Fibroblast of skin of abdomen (primary cell): ENCODE measurements at regions not wholly inside any gene's neighbourhood (a gene's known extent, or its start where the extent isn't known, plus 50 kb on each side); places are given as distances from the start of the nearest gene placed in this dataset.

Source experiments
- DNase-seq: peaks from one replicate; pipeline ENCODE4 v3.0.0-alpha.2; 2013

DNA sequence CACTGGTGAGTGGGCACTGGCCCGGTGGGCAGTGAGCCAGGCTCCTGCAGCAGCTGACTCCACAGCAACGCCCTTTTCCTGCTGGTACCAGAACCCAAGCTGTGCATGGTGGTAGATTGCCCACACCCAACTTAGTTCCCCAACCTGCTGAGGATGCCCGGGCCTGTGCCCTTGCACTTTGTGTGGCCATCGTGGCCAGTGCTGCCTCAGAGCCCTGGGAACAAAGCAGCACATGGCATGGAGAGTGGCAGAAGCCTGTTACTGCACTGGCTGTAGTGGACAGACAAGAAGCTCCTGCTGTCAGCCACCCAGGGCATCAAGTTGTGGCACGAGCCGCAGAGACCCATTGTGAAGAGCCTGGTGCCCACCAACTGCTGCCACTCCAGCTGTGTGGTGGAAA is 612.9 kb downstream of the DNAH5 start:
- no peak for DNase-seq

DNA sequence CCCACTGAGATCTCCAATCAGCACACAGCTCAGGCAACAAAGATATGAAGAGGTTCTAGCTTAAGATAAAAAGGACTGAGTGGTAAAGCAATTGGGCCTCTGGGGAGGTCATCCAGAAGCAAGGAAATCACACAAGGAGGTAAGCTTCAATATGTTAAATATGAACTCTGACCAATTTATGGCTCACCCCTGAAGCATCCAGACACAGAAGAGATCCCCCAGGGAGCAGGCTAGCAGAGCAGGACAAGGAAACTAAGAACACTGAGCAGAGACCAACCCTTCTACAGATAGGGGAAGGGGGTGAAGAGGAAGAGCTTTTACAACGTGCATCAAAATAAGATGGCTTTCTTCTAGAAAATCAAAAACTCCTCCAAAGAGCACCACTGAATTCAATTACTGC is 616.2 kb downstream of the DNAH5 start:
- peak; percentile 8 for DNase-seq

DNA sequence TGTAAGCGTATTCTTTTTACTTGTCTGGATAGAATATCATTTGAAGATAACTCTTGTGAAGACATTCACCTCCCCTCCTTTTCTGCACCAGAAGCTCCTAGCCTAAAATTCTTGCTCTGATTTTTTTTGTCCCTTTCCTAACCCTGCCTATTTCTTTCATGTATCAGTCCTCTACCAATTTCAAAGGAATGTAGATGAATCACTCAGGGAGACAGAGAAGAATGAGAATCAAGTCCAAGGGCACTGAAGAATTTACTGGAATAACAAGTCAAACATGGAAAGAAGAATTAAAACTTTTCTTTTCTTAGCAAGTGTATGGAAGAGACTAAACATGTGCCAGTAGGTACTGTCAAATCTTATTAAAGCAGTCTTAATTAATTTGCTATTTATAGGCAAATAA is 618.7 kb downstream of the DNAH5 start:
- DNase-seq = peak; percentile 1

DNA sequence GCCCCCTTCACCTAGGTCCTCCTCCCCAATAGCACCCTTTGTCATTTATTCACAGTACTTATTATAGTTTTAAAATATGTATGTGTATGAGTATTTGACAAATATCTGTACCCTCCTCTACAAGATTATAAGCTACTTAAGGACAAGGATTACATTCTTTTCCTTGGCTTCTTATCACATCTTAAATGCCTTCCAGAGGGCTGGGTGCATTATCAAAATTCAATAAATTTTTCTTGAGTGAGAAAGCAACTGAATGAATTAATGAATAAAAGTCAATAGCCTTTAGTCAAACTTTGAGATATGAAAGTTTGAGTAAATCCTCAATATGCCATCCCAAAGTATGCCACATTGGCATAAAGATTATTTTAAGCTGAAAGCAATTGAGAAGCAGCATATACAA is 621.7 kb downstream of the DNAH5 start:
- DNase-seq = no peak

DNA sequence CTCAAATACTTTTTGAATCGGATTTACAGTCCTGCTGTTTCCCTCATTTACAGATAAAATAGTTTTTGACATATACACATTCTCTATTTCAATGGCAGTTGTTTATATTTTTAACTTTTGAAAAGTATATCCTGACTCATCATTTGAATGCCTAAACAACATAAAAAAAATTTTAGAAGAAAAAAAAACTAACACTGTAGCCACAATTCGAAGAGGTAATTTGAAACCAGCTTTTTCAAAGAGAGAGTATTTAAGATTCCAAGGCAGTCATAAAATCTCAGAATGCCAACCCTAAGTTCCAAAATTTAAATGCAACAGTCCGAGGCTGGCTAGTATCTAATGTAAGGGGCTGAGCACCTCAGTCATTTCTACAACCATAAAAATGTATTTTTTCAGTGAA is 626.8 kb downstream of the DNAH5 start:
- DNase-seq = no peak

DNA sequence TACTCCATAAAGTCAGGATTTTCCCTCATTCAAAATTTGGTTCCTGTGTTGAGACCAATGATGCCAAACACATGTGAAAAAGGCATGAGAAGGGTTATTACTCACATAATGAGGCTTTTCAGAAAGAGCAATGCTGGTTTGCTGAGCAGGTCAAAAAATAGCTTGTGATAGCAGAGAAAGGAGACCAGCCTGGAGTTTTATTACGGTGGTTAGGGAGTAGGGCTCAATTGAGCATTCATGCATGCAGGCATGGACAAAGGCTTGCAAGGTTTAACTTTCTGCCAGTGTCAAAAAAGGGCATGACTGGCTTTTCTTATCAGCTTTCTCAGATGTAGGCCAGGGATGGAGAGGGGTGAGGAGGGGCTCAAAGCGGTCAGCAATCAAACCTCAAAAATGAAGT is 628.3 kb downstream of the DNAH5 start:
- no peak for DNase-seq

DNA sequence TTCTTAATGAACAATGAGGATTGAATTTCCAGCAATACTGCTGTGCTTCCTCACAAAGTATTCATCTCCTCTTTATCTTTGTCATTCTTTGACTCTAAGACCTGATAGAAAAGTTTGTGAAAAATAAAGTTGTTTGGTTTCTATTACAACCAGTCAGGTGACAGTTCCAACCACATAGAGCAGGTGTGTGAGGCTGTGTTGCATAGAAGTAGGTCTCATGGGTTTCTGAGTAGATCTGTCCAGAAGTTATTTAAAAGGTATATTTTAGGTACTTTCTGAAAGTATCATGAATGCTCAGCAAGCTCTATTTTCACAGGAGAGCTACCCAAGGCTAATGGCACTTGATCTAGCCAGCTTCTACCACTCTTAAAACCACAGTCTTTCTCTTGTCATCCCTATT is 637.0 kb downstream of the DNAH5 start:
- DNase-seq = no peak

DNA sequence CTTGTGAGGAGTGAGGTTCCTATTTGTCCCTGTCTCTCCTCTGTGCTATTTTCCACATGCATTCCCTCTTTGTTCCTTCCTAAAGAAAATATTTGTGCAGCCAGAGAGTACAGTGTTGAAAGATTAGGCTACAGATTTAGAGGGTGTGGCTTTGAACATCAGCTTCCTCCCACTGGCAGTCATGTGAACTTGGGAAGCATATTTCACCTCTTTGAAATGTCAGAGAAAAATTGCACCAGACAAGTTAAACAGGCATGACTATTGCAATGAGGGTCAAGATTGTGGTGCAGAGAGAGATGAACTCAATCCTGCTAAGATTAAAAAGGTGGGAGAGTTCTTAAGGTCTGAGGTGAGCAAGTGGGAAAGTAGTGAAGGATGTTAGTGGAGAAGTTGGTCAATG is 641.0 kb downstream of the DNAH5 start:
- DNase-seq = no peak

DNA sequence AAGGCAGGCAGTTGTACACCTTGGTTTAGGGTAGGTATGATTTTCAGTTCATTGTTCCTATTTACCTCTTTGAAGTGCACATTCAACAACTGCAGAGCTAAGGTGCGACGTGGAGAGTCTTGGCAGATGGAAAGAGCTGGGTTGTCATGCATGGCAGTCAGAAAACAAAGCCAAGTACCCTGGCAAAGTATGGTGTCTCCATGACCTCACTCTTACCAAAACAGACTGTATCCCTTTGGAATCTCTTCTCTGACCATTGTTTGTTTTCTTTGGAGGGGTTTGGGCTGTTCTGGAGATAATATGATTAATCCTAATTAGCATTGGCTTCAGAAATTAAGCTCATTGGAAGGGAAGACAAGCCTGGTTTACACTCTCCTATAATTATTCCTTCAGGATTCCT is 665.7 kb downstream of the DNAH5 start:
- no peak for DNase-seq

DNA sequence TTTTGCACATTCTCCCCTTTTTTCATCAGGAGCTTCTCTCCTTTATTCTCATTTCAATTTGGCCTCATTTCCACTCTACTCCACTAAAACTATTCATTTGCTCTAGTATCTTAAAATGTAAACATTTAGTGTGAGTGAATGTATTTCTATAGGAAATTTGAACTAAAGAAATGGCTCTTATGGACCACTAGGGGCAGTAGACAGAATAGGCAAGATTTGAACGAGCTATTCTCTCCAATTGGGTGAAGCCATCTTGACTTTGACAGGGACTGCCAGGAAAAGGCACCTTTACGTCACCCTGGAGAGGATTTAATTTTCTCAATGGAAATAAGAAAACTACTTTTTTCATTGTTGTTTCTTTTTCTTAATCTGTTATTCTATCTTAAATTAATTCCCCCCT is 666.3 kb downstream of the DNAH5 start:
- no peak for DNase-seq

DNA sequence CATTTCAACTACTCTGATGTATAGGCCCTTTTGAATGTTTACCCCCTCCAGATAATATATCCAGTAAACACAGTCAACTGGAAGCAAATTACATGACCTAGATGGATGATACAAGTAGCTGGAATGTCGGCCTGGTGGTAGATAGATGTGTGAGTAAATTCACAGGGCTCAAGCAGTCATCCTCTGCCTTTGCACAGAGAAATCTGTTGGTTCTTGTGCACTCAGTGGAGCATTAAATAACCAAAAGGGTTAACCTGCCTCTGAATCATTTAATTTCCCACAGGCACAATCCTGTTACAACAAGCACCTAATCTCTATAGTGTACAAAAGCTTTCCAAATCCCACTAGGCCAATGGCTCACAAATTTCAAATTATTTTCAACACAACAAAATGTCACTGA is 668.3 kb downstream of the DNAH5 start:
- DNase-seq = no peak

DNA sequence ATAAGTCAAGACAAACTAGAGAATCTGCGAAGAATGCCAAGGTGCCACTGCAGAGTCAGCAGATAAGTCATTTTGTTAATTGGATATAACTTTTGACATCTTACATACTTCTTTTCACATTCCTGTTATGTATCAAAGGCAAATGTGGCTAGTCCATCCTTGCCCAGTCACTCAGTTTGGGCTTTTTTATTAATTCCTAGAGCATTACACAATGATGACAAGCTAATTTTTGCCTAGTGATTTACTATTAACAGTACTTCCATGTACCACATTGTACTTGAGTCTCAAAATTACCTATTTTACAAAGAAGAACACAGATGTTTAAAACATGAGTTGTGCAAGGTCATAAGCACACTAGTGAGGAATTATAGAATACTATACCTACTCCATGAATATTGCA is 680.8 kb downstream of the DNAH5 start:
- DNase-seq = no peak

DNA sequence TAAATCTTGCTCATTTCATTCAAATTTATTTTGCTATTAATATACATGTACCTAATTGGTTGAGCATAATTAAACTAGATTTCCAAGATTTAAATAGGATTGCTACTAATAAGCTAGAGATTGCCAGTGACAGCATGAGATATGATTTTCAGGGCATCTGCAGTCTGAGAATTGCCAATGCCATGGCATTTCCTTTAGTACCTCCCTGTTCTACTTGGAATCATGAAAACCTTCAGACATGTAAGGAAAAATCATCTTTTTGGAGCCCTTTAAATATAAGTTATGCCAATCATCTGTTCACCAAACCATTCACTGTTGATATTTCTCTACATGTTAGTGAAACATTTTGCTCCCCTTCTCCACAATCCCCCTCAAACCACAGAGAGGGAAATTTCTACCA is 691.4 kb downstream of the DNAH5 start:
- no peak for DNase-seq

DNA sequence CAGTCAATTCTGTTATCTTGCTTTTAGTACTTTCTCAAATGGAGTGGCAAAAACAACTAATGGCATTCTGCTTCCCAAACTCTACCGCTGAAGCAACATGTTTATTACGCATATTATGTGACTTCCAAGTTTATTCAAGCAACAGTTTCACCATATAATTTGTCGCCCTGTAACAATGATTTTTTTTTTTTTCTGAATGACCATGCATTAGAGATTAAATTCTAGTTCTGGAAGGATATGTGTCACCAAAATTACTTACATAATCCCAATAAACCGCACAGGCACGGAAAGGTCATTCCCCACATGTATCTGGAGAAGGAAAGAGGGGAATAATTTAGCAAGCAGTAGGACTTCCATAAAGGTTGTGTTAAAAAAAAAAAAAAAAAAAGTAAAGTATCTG is 691.8 kb downstream of the DNAH5 start:
- DNase-seq = no peak

DNA sequence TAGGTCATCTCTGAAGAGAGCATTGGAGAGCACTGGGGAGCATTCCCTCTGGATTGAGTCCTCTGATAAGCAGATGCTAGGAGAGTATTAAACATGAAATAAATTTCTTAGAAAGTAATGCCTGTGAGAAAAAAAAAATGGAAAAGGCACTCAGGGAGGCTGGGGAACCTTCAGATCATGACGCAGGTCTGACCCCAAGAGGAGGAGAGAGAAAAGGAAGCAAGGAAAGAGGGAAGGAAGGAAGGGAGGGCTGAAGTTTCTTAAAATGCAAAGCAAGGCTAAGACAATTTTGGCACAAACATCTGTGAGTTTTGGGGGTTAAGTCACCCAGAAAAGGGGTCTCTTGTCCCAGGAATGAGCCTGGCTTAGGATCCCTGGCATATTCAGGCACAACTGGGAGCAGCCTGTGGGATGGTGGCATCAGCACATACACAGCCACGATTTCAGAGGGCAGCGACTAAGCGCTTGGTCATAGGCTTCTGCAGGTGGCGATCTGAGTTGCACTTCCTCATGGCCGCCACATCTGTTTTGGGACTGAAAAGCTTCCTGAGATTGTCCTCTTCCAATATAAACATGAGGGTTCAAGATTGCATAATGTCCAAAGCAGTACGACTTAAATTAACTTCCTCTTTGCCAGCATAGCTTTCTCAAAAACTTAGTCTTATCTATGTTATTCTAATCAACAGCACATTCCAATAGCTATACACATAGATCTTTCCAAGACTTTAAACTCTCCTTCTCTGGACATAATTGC is 692.7 kb downstream of the DNAH5 start:
- DNase-seq = peak; percentile 1

DNA sequence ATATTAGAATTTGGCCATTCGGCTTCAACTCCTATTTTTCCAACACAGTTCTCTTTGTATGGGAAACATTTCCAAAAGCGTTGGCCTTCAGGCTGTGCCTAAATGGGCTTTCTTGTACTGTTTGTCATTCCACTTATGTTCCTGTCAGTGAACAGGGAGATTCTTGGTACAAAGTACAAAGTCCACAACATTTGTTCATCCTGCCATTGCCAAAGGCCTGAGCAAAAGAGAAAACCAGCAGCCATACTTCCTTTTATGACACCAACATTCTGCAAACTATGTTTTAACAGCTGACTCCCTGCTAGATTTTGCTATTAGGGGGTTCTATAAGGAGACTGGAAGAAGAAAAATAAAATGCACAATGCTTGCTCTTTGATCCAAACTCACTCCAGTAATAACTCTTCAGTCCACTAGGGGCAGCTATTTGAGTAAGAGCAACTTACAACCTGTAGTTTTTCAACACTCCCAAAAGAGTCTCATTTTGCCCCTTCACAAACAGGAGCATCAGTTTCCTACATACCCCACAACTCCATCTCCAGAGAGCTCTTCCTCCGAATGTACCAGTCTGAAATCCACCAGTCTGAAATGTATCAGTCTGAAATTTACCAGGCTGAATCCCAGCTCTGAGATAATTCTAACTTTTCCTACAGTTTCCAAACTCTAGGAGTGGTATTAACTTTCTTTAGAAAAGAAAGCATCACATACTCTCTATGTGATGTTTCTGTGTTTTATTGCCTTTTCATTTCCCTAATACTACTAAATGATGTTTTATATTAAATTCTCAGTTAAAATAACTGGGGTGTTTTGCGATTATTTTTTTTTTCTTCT is 693.8 kb downstream of the DNAH5 start:
- DNase-seq = no peak

DNA sequence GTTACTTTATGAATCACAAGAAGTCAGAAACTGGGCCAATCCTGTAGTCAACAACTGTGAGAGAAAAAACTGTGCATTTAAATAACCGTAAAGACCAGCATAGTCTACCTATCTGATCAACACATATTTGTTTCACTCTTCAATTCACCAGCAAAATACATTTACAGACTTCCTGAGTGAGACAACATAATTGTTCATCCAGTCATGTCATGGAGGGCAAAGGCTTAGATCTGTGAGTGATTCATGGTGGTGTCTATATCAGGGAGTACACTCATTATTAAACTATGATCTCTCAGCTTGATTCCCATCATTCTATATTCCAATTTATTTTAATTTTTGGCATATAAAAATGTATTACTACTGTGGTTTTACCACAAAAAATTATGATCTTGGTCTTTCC is 694.6 kb downstream of the DNAH5 start:
- DNase-seq = peak; percentile 1

DNA sequence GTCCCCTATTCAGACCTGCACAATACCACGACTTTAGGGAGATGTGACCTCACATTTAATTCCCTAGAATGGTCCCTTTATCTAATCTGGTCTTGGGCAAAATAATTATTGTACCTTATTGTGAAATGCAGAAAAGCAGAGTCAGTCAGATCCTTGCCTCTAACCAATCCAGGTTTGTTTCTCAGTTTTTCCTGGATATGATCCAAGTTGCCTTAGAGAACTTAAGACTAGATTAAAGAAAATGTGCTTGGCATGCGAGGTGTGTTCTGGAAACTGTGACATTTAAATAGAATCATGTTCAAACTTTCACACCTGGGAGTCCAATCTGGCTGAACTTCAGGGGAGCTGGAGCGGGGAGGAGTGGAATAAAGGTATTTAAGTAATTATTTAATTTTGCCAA is 696.2 kb downstream of the DNAH5 start:
- no peak for DNase-seq

DNA sequence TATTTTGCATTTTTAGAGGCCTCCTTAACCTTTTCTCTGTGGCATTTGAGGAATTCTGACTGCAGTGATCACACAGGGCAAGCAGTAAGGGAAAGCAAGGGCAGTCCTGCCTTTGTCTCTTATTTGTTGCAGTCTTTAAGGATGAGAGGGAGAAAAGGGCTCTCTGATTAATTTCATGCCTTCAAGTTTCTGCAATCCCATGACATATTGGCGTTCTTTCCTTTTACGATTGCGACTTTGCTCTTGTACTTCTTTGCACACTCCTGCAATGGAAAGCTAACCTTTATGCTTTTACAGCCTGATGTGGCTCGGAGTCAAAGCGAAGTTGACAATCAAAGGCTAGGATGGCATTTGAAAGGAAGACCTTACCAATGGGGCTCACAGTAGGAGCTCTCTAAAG is 698.4 kb downstream of the DNAH5 start:
- no peak for DNase-seq

DNA sequence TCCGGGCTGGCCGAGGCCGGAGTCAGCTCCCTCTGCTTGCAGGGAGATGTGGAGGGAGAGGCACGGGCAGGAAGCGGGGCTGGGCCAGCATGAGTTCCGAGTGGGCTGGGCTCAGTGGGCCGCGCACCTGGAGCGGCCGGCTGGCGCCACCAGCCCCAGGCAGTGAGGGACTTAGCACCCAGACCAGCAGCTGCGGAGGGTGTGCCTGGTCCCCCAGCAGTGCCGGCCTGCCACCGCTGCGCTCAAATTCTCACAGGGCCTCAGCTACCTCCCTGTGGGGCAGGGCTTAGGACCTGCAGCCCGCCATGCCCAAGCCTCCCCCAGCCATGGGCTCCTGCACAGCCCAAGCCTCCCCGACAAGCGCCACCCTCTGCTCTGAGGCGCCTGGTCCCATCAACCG is 700.3 kb downstream of the DNAH5 start:
- DNase-seq = no peak

DNA sequence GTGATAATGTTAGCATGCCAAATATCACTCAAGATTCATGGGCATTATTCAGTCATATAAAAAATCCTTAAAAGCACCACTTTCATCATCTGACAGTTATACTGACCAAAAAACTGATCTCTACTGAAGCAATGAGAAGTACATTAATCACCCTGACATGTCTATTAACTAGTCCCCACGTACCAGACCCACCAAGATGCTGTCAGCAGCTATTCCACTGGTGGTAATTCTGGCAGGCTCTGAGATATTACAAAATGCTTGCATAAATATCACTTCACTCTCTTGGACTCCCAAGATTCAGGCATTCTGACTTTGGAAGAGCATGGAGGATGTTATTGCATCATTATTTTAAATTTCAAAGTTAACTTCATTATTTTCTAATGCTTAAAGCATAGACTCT is 717.0 kb downstream of the DNAH5 start:
- no peak for DNase-seq

DNA sequence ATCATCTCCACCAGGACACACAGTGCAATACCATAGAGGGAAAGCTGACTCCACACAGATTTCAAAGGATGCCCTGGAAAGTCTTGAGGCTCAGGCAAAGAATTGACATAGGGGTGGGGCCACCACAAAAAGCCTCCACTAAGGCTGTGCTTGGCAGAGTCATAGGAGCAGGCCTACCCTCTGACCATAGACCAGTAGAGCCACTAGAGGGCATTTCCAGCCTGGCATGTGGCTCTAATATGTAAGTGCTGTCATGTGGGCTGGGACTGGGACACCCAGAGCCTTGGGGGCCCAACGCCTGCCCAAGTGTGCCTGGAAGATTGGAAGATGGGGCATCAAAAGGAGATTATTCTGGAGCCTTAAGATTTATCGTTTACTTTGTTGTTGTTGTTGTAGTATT is 726.0 kb downstream of the DNAH5 start:
- DNase-seq = no peak

DNA sequence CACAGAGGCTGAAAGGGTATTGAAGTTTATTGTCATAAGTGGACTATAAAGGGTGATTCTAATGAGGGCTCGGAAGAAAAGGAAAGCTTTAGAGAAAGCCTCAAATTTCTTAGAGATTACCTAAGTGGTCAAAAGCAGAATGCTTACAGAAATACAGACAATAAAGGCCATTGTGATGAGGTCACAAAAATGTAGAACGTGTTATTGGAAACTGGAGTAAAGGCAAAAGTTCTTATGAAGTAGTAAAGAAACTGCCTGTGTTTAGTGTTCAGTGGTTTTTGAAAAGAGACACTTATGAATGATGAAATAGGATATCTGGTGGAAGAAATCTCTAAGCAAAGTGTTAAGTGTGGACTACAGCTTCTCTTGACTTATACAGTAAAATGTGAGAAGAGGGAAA is 726.9 kb downstream of the DNAH5 start:
- no peak for DNase-seq

DNA sequence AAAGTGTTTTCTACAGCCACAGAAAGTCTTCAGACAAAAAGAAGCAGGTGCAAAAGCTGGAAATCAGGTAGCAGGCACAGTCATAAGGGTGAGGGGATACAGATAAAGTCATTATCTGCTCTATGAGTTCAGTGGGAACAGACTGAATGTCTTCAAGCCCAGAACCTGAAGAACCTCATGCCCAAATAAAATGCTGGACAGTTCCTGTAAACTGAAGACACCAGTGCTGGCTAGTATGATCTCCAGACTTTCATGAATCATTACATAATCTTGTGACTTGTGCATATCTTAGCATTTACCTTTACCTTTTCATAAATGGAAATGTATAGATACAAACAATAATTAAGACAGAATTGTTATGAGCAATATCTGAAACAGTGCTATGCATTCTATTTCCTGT is 728.7 kb downstream of the DNAH5 start:
- DNase-seq = no peak
